Activated CD8-positive, alpha-beta T cell treated with anti-CD3 and anti-CD28 coated beads for 36 hours (primary cell): ENCODE measurements at regions not wholly inside any gene's neighbourhood (a gene's known extent, or its start where the extent isn't known, plus 50 kb on each side); places are given as distances from the start of the nearest gene placed in this dataset.

Source experiments
- ATAC-seq: fragments of 200-7000 bp; cut with Tn5 transposase; one replicate; pipeline ENCODE4 v1.10.0; 2021; ENCODE audit warnings: mild to moderate bottlenecking, moderate library complexity
- CTCF ChIA-PET: fragments of 350-600 bp; sonication (Branson Sonifier 250); formaldehyde crosslinking; loops from one replicate; lab custom pipeline; 2021; ENCODE audit warnings: antibody characterized with exemption; lab: Charles Lee
- POLR2A ChIA-PET: fragments of 350-600 bp; sonication (Branson Sonifier 250); formaldehyde crosslinking; loops from one replicate; lab custom pipeline; 2021; ENCODE audit warnings: antibody characterized with exemption; lab: Charles Lee
- DNase-seq: peaks from one replicate; pipeline ENCODE4 v3.0.0-alpha.2; 2020
- H3K27ac Mint-ChIP-seq: one replicate; pipeline ENCODE4 v1.8.0; 2021; ENCODE audit warnings: mild to moderate bottlenecking, mixed read lengths
- H3K27me3 Mint-ChIP-seq: one replicate; pipeline ENCODE4 v1.8.0; 2021; ENCODE audit warnings: mixed read lengths
- H3K36me3 Mint-ChIP-seq: one replicate; pipeline ENCODE4 v1.8.0; 2021; ENCODE audit warnings: low read depth, mixed read lengths
- H3K4me1 Mint-ChIP-seq: one replicate; pipeline ENCODE4 v1.8.0; 2021; ENCODE audit warnings: low read depth, mixed read lengths
- H3K4me3 Mint-ChIP-seq: one replicate; pipeline ENCODE4 v1.8.0; 2021; ENCODE audit warnings: mild to moderate bottlenecking, moderate library complexity, mixed read lengths
- H3K9me3 Mint-ChIP-seq: one replicate; pipeline ENCODE4 v1.8.0; 2021; ENCODE audit warnings: mixed read lengths
- intact Hi-C: fragments of 100-400 bp; cut with micrococcal nuclease; formaldehyde crosslinking; loops from one replicate; pipeline ENCODE4 v1.10.0; 2022
- TF ChIP-seq, protein P1 (sequence below): fragments of 200-600 bp; IDR thresholded peaks from one replicate; pipeline ENCODE4 v1.8.0; 2022; ENCODE audit warnings: antibody characterized with exemption, mild to moderate bottlenecking

DNA sequence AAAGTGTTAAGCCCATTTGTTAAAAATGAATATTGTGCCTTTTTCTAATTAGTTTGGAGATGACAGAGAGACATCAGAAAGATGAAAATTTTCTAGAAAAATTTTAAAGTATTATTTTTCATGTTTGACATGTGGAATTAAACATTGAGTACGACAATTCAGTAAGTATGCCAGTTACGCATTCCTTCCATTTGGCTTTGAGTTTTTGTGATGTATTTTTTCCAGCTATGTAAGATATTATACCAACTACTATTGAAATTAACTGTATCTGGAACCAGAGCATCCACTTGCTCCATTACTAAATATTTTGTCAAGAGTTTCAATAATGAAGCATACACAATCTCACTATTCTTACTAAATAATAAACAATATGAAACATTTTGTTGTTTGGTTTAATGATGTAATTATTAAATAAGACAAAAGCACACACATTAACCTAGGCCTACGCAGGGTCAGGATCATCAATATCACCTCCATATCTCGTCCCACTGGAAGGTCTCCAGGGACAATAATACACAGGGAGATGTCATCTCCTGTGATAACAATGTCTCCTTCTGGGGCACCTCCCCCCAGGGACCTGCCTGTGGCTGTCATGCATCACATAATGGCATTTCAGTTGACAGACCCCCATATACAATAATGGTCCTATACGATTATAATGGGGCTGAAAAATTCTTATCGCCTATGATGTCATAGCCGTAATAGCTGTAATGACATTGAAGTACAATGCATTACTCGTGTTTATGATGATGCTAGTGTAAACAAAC lies 274.1 kb downstream of the REEP3 start:
- DNase-seq (no peak), ATAC-seq (no peak)
- Mint-ChIP-seq H3K4me3 (no peak overlapping the region), H3K27ac (no peak overlapping the region), H3K36me3 (no peaks in the 10 kb centered on the region), H3K4me1 (no peaks in the 10 kb centered on the region), H3K9me3 (no peaks in the 10 kb centered on the region), H3K27me3 (peaks cover 9% of the 10 kb centered on the region)
- POLR2A ChIA-PET = no interaction called here
- CTCF ChIA-PET = no interaction called here
- TF ChIP-seq, protein P1, sequence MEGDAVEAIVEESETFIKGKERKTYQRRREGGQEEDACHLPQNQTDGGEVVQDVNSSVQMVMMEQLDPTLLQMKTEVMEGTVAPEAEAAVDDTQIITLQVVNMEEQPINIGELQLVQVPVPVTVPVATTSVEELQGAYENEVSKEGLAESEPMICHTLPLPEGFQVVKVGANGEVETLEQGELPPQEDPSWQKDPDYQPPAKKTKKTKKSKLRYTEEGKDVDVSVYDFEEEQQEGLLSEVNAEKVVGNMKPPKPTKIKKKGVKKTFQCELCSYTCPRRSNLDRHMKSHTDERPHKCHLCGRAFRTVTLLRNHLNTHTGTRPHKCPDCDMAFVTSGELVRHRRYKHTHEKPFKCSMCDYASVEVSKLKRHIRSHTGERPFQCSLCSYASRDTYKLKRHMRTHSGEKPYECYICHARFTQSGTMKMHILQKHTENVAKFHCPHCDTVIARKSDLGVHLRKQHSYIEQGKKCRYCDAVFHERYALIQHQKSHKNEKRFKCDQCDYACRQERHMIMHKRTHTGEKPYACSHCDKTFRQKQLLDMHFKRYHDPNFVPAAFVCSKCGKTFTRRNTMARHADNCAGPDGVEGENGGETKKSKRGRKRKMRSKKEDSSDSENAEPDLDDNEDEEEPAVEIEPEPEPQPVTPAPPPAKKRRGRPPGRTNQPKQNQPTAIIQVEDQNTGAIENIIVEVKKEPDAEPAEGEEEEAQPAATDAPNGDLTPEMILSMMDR = no peak
- intact Hi-C loops = no loop called here

DNA sequence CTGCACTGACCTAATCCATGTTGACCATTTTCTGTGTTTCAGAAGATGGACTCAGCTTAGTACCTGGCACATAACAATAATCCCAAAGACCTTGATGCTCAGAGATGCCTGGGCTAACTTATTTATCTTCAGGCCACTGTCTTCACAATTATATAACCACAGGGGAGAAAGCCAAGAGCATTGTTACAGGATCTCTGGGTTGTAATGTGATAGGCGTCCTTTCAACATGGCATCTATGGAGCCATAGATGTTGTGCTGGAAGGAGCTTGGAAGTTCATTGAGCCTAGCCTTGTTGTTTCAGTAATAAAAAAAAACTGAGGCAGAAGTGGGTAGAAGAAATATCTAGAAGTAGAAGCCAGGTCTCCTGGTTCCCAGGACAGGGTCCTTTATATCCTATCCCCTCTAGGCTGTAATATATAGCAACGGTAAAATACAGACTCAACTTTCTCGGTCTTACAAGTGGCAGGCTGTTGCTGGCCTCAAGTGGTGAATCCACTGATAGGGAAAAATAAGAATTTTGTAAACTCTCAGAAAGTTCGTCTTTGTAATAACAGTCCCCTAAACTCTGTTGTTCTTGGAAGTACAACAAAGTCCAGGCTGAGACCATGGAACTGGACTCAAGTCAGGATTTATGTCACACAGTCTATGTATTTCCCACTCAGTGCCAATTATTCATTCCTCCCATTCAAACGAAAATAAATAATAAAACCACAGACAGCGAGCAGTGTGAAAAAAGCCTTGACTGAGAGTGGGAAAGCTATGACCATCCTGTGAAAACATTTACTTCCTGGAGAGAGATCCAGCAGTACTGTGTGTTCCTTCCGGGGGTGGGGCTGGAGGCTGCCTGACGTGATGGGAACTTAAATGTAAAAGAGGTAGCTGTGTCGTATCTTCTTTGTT lies 277.6 kb downstream of the REEP3 start:
- no peak overlapping the region for H3K27ac Mint-ChIP-seq
- no peaks in the 10 kb centered on the region for H3K9me3 Mint-ChIP-seq
- no peak for ATAC-seq
- ChIA-PET POLR2A (no interaction called here), CTCF (interaction anchor here (1.3 kb wide), 1 partner anchor 68 kb away, joined by 4 read pairs; no protein-coding TSS in a partner anchor)
- intact Hi-C loops = no loop called here
- H3K27me3 Mint-ChIP-seq = peaks cover 9% of the 10 kb centered on the region
- no peak overlapping the region for H3K4me3 Mint-ChIP-seq
- H3K36me3 Mint-ChIP-seq = no peaks in the 10 kb centered on the region
- H3K4me1 Mint-ChIP-seq = no peaks in the 10 kb centered on the region
- TF ChIP-seq, protein P1 = no peak
- DNase-seq = no peak

DNA sequence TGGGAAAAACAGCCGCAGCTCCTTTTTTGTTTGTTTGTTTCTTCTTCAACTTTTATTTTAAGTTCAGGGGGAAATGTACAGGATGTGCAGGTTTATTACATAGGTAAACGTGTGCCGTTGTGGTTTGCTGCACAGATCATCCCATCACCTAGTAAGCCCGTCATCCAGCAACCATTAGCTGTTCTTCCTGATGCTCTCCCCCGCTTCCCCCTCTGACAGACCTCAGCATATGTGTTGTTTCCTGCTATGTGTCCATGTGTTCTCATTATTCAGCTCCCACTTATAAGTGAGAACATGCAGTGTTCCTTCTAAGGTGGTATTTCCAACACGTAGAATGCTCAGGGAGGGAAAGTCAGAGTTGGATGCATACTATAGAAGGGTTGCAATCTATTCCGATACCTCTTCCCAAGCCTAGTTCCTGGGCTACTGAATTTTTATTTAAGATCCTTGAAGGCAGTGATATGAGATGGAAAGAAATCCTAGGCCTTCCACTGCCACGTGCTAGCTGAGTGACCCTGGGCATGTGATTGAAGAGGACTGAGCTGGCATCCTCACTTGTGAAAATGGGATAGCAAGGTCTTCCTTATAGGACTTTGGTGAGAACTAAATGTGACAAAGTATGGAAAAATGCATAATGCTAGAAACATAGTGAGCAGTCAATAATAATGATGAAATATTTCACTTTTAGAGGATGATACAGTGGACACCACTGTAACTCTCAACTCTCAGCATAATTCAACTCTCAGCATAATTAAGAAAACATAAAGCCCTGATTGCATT lies 278.5 kb downstream of the REEP3 start:
- intact Hi-C loops = no loop called here
- no peak for ATAC-seq
- ChIA-PET CTCF (interaction anchor here (1.3 kb wide), 2 partner anchors 67 to 79 kb away, joined by 3 to 4 read pairs; no protein-coding TSS in a partner anchor), POLR2A (no interaction called here)
- H3K4me1 Mint-ChIP-seq = no peaks in the 10 kb centered on the region
- no peaks in the 10 kb centered on the region for H3K9me3 Mint-ChIP-seq
- TF ChIP-seq, protein P1 = no peak
- peaks cover 5% of the 10 kb centered on the region for H3K27me3 Mint-ChIP-seq
- H3K4me3 Mint-ChIP-seq = no peak overlapping the region
- no peak for DNase-seq
- H3K36me3 Mint-ChIP-seq = no peaks in the 10 kb centered on the region
- H3K27ac Mint-ChIP-seq = no peak overlapping the region

DNA sequence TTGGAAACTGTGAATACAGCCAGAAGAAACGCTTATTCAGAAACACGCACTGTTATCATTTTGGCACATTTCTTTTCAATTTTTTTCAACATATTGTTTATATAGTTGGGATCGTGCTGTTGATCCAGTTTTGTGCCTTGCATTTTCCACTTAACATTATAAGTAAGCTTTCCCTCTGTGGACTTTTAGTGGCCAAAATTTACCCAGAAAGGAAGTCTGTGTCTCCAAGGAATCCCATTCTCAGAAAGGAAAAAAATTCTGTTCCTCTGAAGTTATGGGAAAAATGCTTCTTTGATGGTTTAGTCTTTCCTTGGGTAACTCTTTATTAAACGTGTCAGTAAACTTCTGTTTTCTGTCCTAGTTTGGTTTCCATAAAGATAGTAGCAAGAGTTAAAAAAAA lies 280.0 kb downstream of the REEP3 start:
- Mint-ChIP-seq H3K27ac (no peak overlapping the region), H3K4me3 (no peak overlapping the region)
- CTCF ChIA-PET = interaction anchor here (1.3 kb wide), 1 partner anchor 81 kb away, joined by 3 read pairs; no protein-coding TSS in a partner anchor

More for the DNA sequence above, 280.0 kb downstream of the REEP3 start:
- TF ChIP-seq, protein P1 = no peak
- H3K36me3 Mint-ChIP-seq = no peaks in the 10 kb centered on the region
- peaks cover 5% of the 10 kb centered on the region for H3K27me3 Mint-ChIP-seq
- no peak for DNase-seq
- H3K9me3 Mint-ChIP-seq = no peaks in the 10 kb centered on the region
- intact Hi-C loops = no loop called here
- no peaks in the 10 kb centered on the region for H3K4me1 Mint-ChIP-seq
- POLR2A ChIA-PET = no interaction called here
- no peak for ATAC-seq
